Mesenchymal stem cell (in vitro differentiated cells and primary cell): ENCODE measurements at regions not wholly inside any gene's neighbourhood (a gene's known extent, or its start where the extent isn't known, plus 50 kb on each side); places are given as distances from the start of the nearest gene placed in this dataset.

Experiments used
- DNase-seq: peaks from one replicate; pipeline ENCODE4 v3.0.0-alpha.2; 2013
- H2AFZ ChIP-seq: one replicate; pipeline ENCODE4 v1.6.1; 2013; ENCODE audit warnings: low read depth, mild to moderate bottlenecking, control low read depth, inconsistent platforms, low read length, moderate library complexity
- H2AK5ac ChIP-seq: 2 replicates; pipeline ENCODE4 v1.6.1; 2013; ENCODE audit warnings: low read length, moderate library complexity, mild to moderate bottlenecking, inconsistent platforms; ENCODE audit not compliant: severe bottlenecking
- H2BK120ac ChIP-seq: one replicate; pipeline ENCODE4 v1.6.1; 2013; ENCODE audit warnings: low read depth, mild to moderate bottlenecking, inconsistent platforms, low read length, moderate library complexity
- H2BK12ac ChIP-seq, 2 experiments: one replicate each; pipeline ENCODE4 v1.6.1; 2013; ENCODE audit warnings: inconsistent platforms in 2 of 2, low read length in 2 of 2, mild to moderate bottlenecking in 2 of 2, moderate library complexity in 2 of 2, control low read depth in 1 of 2
- H2BK15ac ChIP-seq: one replicate; pipeline ENCODE4 v1.6.1; 2013; ENCODE audit warnings: mild to moderate bottlenecking, low read depth, inconsistent platforms; ENCODE audit not compliant: poor library complexity, severe bottlenecking
- H2BK5ac ChIP-seq: 2 replicates; pipeline ENCODE4 v1.6.1; 2013; ENCODE audit warnings: low read depth, mild to moderate bottlenecking, low read length, control low read depth, inconsistent platforms; ENCODE audit not compliant: poor library complexity, severe bottlenecking
- H3K14ac ChIP-seq, 2 experiments: one replicate each; pipeline ENCODE4 v1.6.1; 2013; ENCODE audit warnings: inconsistent platforms in 2 of 2, low read length in 2 of 2, control low read depth in 1 of 2, mild to moderate bottlenecking in 1 of 2, moderate library complexity in 1 of 2
- H3K18ac ChIP-seq, 2 experiments: one replicate each; pipeline ENCODE4 v1.6.1; 2013; ENCODE audit warnings: inconsistent platforms in 2 of 2, low read length in 2 of 2, control low read depth in 1 of 2, low read depth in 1 of 2, mild to moderate bottlenecking in 1 of 2
- H3K23ac ChIP-seq, 2 experiments: one replicate each; pipeline ENCODE4 v1.6.1; 2013; ENCODE audit warnings: inconsistent platforms in 2 of 2, low read length in 2 of 2, mild to moderate bottlenecking in 2 of 2, moderate library complexity in 2 of 2, control low read depth in 1 of 2
- H3K27ac ChIP-seq: 2 replicates; pipeline ENCODE4 v1.5.1; 2013; ENCODE audit warnings: mild to moderate bottlenecking, moderate library complexity, low read length, control low read depth, inconsistent platforms; ENCODE audit not compliant: poor library complexity, severe bottlenecking
- H3K27me3 ChIP-seq, 2 experiments: 2 replicates each; pipeline versions ENCODE4 v1.6.1 to v1.7.0; 2013; ENCODE audit warnings: low read length in 2 of 2, mild to moderate bottlenecking in 2 of 2, moderate library complexity in 2 of 2, control low read depth in 1 of 2, inconsistent platforms in 1 of 2; ENCODE audit not compliant: control insufficient read depth in 1 of 2, insufficient read depth in 1 of 2
- H3K36me3 ChIP-seq, 2 experiments: 2 replicates each; pipeline versions ENCODE4 v1.6.1 to v1.7.0; 2013; ENCODE audit warnings: low read length in 2 of 2, control low read depth in 1 of 2, inconsistent platforms in 1 of 2, low read depth in 1 of 2, mild to moderate bottlenecking in 1 of 2; ENCODE audit not compliant: insufficient read depth in 2 of 2, control insufficient read depth in 1 of 2
- H3K4ac ChIP-seq, 2 experiments: one replicate each; pipeline ENCODE4 v1.6.1; 2013; ENCODE audit warnings: inconsistent platforms in 2 of 2, low read length in 2 of 2, mild to moderate bottlenecking in 2 of 2, moderate library complexity in 2 of 2, control low read depth in 1 of 2, low read depth in 1 of 2
- H3K4me1 ChIP-seq: 2 replicates; pipeline ENCODE4 v1.6.1; 2013; ENCODE audit warnings: low read depth, low read length, control low read depth; ENCODE audit not compliant: control insufficient read depth, insufficient read depth
- H3K4me2 ChIP-seq: 2 replicates; pipeline ENCODE4 v1.6.1; 2013; ENCODE audit warnings: low read length, mild to moderate bottlenecking, inconsistent platforms; ENCODE audit not compliant: poor library complexity, severe bottlenecking
- H3K4me3 ChIP-seq, 2 experiments: 2 replicates each; pipeline versions ENCODE4 v1.5.1 to v1.7.0; 2013; ENCODE audit warnings: low read length in 2 of 2, mild to moderate bottlenecking in 2 of 2, control low read depth in 1 of 2, low read depth in 1 of 2; ENCODE audit not compliant: insufficient read depth in 1 of 2
- H3K79me1 ChIP-seq: replicated peaks from 2 replicates; pipeline ENCODE4 v1.6.1; 2013; ENCODE audit warnings: mild to moderate bottlenecking, control low read depth, low read length, inconsistent platforms; ENCODE audit not compliant: poor library complexity, severe bottlenecking
- H3K9ac ChIP-seq: 2 replicates; pipeline ENCODE4 v1.7.0; 2013; ENCODE audit warnings: mild to moderate bottlenecking, low read length, moderate library complexity
- H3K9me3 ChIP-seq: 2 replicates; pipeline ENCODE4 v1.7.0; 2013; ENCODE audit warnings: mild to moderate bottlenecking, low read length; ENCODE audit not compliant: control insufficient read depth
- H4K8ac ChIP-seq: one replicate; pipeline ENCODE4 v1.6.1; 2013; ENCODE audit warnings: inconsistent platforms, mild to moderate bottlenecking, low read length, moderate library complexity
- H4K91ac ChIP-seq: one replicate; pipeline ENCODE4 v1.6.1; 2013; ENCODE audit warnings: mild to moderate bottlenecking, low read length, inconsistent platforms
- WGBS: methylation state at CpG from one replicate; pipeline ENCODE4 v1.1.7; 2013; ENCODE audit warnings: mixed read lengths; 5-methylcytosine and 5-hydroxymethylcytosine counted together

- H3K14ac ChIP-seq, result no peak overlapping the region
- no peak overlapping the region for H3K4ac ChIP-seq
- H3K4me1 ChIP-seq, result peaks cover 5% of the 10 kb centered on the region
- DNase-seq, result no peak
- no peaks in the 10 kb centered on the region for H3K36me3 ChIP-seq
- no peak overlapping the region for H2BK15ac ChIP-seq
- no peak overlapping the region for H2BK12ac ChIP-seq
- no peak overlapping the region for H3K4me3 ChIP-seq
- H2BK5ac ChIP-seq, result no peak overlapping the region
- H2AFZ ChIP-seq, result no peak overlapping the region
- H3K9me3 ChIP-seq, result no peaks in the 10 kb centered on the region
- no peak overlapping the region for H3K18ac ChIP-seq
- H4K91ac ChIP-seq, result no peak overlapping the region
- H3K23ac ChIP-seq, result no peak overlapping the region
- 70% methylated on average over 1 of the region's 1 CpG for WGBS
- H3K9ac ChIP-seq, result no peak overlapping the region
- no peak overlapping the region for H2BK120ac ChIP-seq
- H2AK5ac ChIP-seq, result no peak overlapping the region
- H4K8ac ChIP-seq, result no peak overlapping the region
- no peak overlapping the region for H3K27ac ChIP-seq
- H3K79me1 ChIP-seq, result no peaks in the 10 kb centered on the region
- no peak overlapping the region for H3K4me2 ChIP-seq
- peaks cover 31 to 58% of the 10 kb centered on the region in 2 experiments for H3K27me3 ChIP-seq
These were observed 61.7 kb downstream of the CALM1 start for GRCh38 chr14:90458536-90458935.

DNA sequence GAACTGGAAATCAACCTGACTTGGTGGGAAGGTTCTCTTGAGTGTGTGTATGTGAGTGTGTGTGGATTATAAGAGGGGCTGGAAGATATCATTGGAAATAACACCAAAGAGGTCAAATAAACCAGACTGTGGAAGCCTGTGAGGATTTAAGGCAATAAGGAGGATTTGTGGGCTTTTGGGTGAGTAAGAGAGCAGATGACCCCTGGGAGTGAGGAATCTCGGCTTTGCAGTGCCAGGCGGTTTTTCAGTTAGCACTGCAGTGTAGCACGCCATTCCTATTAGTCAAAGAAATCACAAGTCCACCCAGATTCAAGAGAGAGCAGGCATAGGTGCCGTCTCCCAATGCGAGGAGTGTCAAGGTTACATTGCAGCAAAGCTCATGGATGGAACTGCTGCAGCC is 63.3 kb downstream of the CALM1 start:
- 77% methylated on average over 5 of the region's 5 CpGs for WGBS
- H2BK5ac ChIP-seq, result no peak overlapping the region
- H3K27me3 ChIP-seq, result peaks cover 47 to 59% of the 10 kb centered on the region in 2 experiments
- no peak overlapping the region for H3K18ac ChIP-seq
- no peak overlapping the region for H2BK120ac ChIP-seq
- H3K27ac ChIP-seq, result no peak overlapping the region
- no peaks in the 10 kb centered on the region for H3K4me1 ChIP-seq
- H3K36me3 ChIP-seq, result no peaks in the 10 kb centered on the region
- H4K91ac ChIP-seq, result no peak overlapping the region
- no peaks in the 10 kb centered on the region for H3K9me3 ChIP-seq
- no peak overlapping the region for H2BK12ac ChIP-seq
- H4K8ac ChIP-seq, result no peak overlapping the region
- H3K14ac ChIP-seq, result no peak overlapping the region
- DNase-seq, result no peak
- H3K9ac ChIP-seq, result no peak overlapping the region
- no peak overlapping the region for H2BK15ac ChIP-seq
- no peak overlapping the region for H2AK5ac ChIP-seq
- no peak overlapping the region for H3K4me2 ChIP-seq
- H3K4me3 ChIP-seq, result no peak overlapping the region
- H3K23ac ChIP-seq, result no peak overlapping the region
- no peaks in the 10 kb centered on the region for H3K79me1 ChIP-seq
- H2AFZ ChIP-seq, result no peak overlapping the region
- no peak overlapping the region for H3K4ac ChIP-seq

DNA sequence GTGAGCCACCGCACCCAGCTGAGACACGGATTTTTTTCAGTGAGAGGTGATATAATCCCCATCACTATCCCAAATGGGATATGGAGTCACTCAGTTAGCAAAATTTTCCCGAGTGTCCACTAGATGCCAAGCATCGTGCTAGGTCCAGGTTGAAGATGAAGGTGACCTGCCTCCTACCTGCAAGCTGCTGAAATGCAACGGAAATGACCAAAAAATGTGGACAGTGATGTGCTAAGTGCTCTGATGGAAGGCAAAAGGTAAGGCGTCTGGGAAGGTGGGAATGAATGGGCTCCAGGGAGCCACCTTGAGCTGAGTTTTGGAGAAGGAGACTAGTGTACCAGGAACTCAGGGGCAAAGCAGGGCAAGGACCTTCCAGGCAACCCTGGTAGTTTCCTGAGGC is 64.6 kb downstream of the CALM1 start:
- Histone ChIP-seq H3K79me1 (no peaks in the 10 kb centered on the region), H3K18ac (no peak overlapping the region), H3K27ac (no peak overlapping the region), H2BK12ac (no peak overlapping the region), H3K4me2 (no peak overlapping the region), H4K91ac (no peak overlapping the region), H3K36me3 (no peaks in the 10 kb centered on the region), H3K4ac (no peak overlapping the region), H4K8ac (no peak overlapping the region), H3K27me3 (peaks cover 39 to 53% of the 10 kb centered on the region in 2 experiments), H3K4me3 (no peak overlapping the region), H3K23ac (no peak overlapping the region), H3K4me1 (no peaks in the 10 kb centered on the region), H2BK15ac (no peak overlapping the region), H2BK120ac (no peak overlapping the region), H3K14ac (no peak overlapping the region), H3K9ac (no peak overlapping the region), H2BK5ac (no peak overlapping the region), H2AFZ (no peak overlapping the region), H3K9me3 (no peaks in the 10 kb centered on the region), H2AK5ac (no peak overlapping the region)
- DNase-seq, result no peak
- WGBS, result 88% methylated on average over 6 of the region's 6 CpGs

DNA sequence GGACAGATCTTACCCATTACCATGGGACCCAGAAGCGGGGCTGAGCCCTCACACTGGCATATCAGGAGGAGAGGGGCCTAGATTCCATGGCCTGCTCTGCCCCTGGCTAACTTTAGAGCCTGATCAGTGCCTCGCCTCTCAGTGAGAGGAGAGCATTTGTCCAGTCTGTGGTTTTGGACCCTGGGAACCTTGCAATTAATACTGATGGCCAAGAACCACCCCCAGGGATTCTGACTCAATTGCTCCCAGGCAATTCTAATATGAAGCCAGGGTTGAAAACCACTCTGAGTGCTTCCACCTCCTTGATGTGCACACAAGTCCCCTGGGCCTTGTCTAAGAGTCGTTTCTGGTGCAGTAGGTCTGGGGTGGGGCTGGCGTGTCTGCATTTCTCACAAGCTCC is 67.7 kb downstream of the CALM1 start:
- Histone ChIP-seq H2BK12ac (no peak overlapping the region), H3K27ac (no peak overlapping the region), H3K36me3 (no peaks in the 10 kb centered on the region), H4K8ac (no peak overlapping the region), H4K91ac (no peak overlapping the region), H3K4me1 (no peaks in the 10 kb centered on the region), H3K9ac (no peak overlapping the region), H2BK15ac (no peak overlapping the region), H3K4me3 (no peak overlapping the region), H3K27me3 (peaks cover 32 to 37% of the 10 kb centered on the region in 2 experiments), H2BK5ac (no peak overlapping the region), H3K14ac (no peak overlapping the region), H2BK120ac (no peak overlapping the region), H3K4ac (no peak overlapping the region), H3K4me2 (no peak overlapping the region), H3K79me1 (no peaks in the 10 kb centered on the region), H3K23ac (no peak overlapping the region), H2AFZ (no peak overlapping the region), H2AK5ac (no peak overlapping the region), H3K9me3 (peaks cover 3% of the 10 kb centered on the region), H3K18ac (no peak overlapping the region)
- no peak for DNase-seq
- 67% methylated on average over 4 of the region's 4 CpGs for WGBS
